HepG2 (cell line): ENCODE measurements at regions not wholly inside any gene's neighbourhood (a gene's known extent, or its start where the extent isn't known, plus 50 kb on each side); places are given as distances from the start of the nearest gene placed in this dataset.

Source experiments
- ATAC-seq: fragments of 200-7000 bp; cut with Tn5 transposase; 3 replicates; pipeline ENCODE4 v1.9.1; 2020; ENCODE audit warnings: mild to moderate bottlenecking, moderate library complexity
- BruUV-seq: library from RNA; stranded (reverse); fragments of 400-500 nt; replicated peaks from 2 replicates; lab custom pipeline; 2021; lab: Mats Ljungman, UMichigan
- CTCF ChIA-PET: fragments of 300-600 bp; formaldehyde crosslinking; extraction: SDS; loops from one replicate; lab custom pipeline; 2021; ENCODE audit warnings: low total read pairs, inconsistent platforms, low intra/inter-chr PET ratio; lab: Yijun Ruan, JAX
- POLR2A ChIA-PET: fragments of 350-600 bp; sonication (Branson Sonifier 250); formaldehyde crosslinking; loops from one replicate; lab custom pipeline; 2020; ENCODE audit warnings: antibody characterized with exemption, inconsistent platforms; lab: Yijun Ruan, JAX
- DNase-seq: peaks from one replicate; pipeline ENCODE4 v3.0.0-alpha.2; 2015; ENCODE audit warnings: low spot score
- FAIRE-seq: peaks from 3 replicates; lab custom pipeline; 2011; peaks lifted over from hg19 to GRCh38; lab: Jason Lieb, UNC
- H2AFZ ChIP-seq: one replicate; pipeline ENCODE4 v1.6.1; 2011; ENCODE audit warnings: low read length, inconsistent platforms
- H3K27ac ChIP-seq: fragments of 300-600 bp; 3 replicates; pipeline ENCODE4 v1.8.0; 2011; ENCODE audit warnings: mixed run types, mild to moderate bottlenecking, mixed read lengths, low read length, inconsistent platforms; ENCODE audit not compliant: insufficient read depth; ENCODE audit errors: extremely low read length
- H3K27me3 ChIP-seq, 2 experiments: fragments of 200-600 bp in 1 of 2; 2 replicates in 1 of 2; 3 replicates in 1 of 2; pipeline versions ENCODE4 v1.6.0 to v1.8.0; 2011; ENCODE audit warnings: low read length in 2 of 2, mild to moderate bottlenecking in 2 of 2, moderate library complexity in 2 of 2, inconsistent platforms in 1 of 2; ENCODE audit not compliant: insufficient read depth in 2 of 2, control insufficient read depth in 1 of 2
- H3K36me3 ChIP-seq, 2 experiments: fragments of 200-600 bp in 1 of 2; replicated peaks in 1 of 2; 2 replicates in 1 of 2; 3 replicates in 1 of 2; pipeline versions ENCODE4 v1.5.1 to v1.8.0; 2011; ENCODE audit warnings: low read length in 2 of 2, inconsistent platforms in 1 of 2; ENCODE audit not compliant: insufficient read depth in 2 of 2, control insufficient read depth in 1 of 2
- H3K4me1 ChIP-seq: 2 replicates; pipeline ENCODE4 v1.5.1; 2012; ENCODE audit warnings: low read length, inconsistent platforms; ENCODE audit not compliant: insufficient read depth
- H3K4me2 ChIP-seq: 2 replicates; pipeline ENCODE4 v1.6.0; 2011; ENCODE audit warnings: low read depth, low read length, inconsistent platforms
- H3K4me3 ChIP-seq, 3 experiments: fragments of 200-600 bp in 1 of 3; sonication (generic), shearing (Covaris generic) in 1 of 3; replicated peaks in 1 of 3; 2 replicates each; pipeline ENCODE4 v1.5.1; 2011 to 2016; ENCODE audit warnings: low read length in 3 of 3, inconsistent platforms in 2 of 3, low read depth in 2 of 3, mild to moderate bottlenecking in 2 of 3, control low read depth in 1 of 3, mixed read lengths in 1 of 3; ENCODE audit not compliant: insufficient read depth in 1 of 3
- H3K79me2 ChIP-seq: one replicate; pipeline ENCODE4 v1.6.1; 2011; ENCODE audit warnings: low read length, inconsistent platforms; ENCODE audit not compliant: insufficient read depth
- H3K9ac ChIP-seq: 2 replicates; pipeline ENCODE4 v1.6.0; 2011; ENCODE audit warnings: mild to moderate bottlenecking, low read depth, low read length, inconsistent platforms; ENCODE audit not compliant: insufficient read depth
- H3K9me3 ChIP-seq: 2 replicates; pipeline ENCODE4 v1.5.1; 2012; ENCODE audit warnings: mild to moderate bottlenecking, low read length
- H4K20me1 ChIP-seq: 2 replicates; pipeline ENCODE4 v1.6.0; 2011; ENCODE audit warnings: inconsistent platforms, mild to moderate bottlenecking, low read length, moderate library complexity; ENCODE audit not compliant: insufficient read depth
- HNRNPLL ChIP-seq: fragments of 200-400 bp; formaldehyde crosslinking; IDR thresholded peaks from 2 replicates; pipeline ENCODE4 v1.6.1; 2017; ENCODE audit warnings: mild to moderate bottlenecking, low read depth, low read length; ENCODE audit not compliant: poor library complexity, severe bottlenecking
- MATR3 ChIP-seq: sonication (generic); formaldehyde crosslinking; IDR thresholded peaks from 2 replicates; pipeline ENCODE4 v1.4.0; 2020; ENCODE audit warnings: missing genetic modification reagents
- TOE1 ChIP-seq: sonication (generic); formaldehyde crosslinking; IDR thresholded peaks from 2 replicates; pipeline ENCODE4 v1.4.0; 2020; ENCODE audit warnings: mild to moderate bottlenecking, missing genetic modification reagents
- ZNF34 ChIP-seq: sonication (generic); formaldehyde crosslinking; IDR thresholded peaks from 2 replicates; pipeline ENCODE4 v1.4.0; 2020; ENCODE audit warnings: mild to moderate bottlenecking, missing genetic modification reagents, borderline replicate concordance
- ZNF672 ChIP-seq: sonication (generic); formaldehyde crosslinking; IDR thresholded peaks from 2 replicates; pipeline ENCODE4 v1.8.1; 2022; ENCODE audit warnings: missing genetic modification reagents
- ZNF691 ChIP-seq: sonication (generic); formaldehyde crosslinking; IDR thresholded peaks from 2 replicates; pipeline ENCODE4 v1.4.0; 2020; ENCODE audit warnings: missing genetic modification reagents, low read depth, mild to moderate bottlenecking, borderline replicate concordance
- ZSCAN31 ChIP-seq: sonication (generic); formaldehyde crosslinking; IDR thresholded peaks from 2 replicates; pipeline ENCODE4 v1.5.0; 2020; ENCODE audit warnings: low read depth, mild to moderate bottlenecking, missing genetic modification reagents
- WGBS: methylation state at CpG from one replicate; pipeline ENCODE4 v1.1.6; 2017; ENCODE audit warnings: low lambda C conversion rate; 5-methylcytosine and 5-hydroxymethylcytosine counted together
- in situ Hi-C: cut with HindIII; loops from 2 replicates; pipeline ENCODE4 v1.10.0; 2017; ENCODE audit warnings: low pct_unique_long_range_greater_than_20kb; ENCODE audit not compliant: extremely low pct_ligation_motif_present
- intact Hi-C: fragments of 100-400 bp; cut with micrococcal nuclease; formaldehyde crosslinking; loops from one replicate; pipeline ENCODE4 v1.10.0; 2022; ENCODE audit not compliant: unreplicated experiment
- TF ChIP-seq, protein P1 (sequence below): sonication (generic); formaldehyde crosslinking; IDR thresholded peaks from 2 replicates; pipeline ENCODE4 v1.4.0; 2020; ENCODE audit warnings: mild to moderate bottlenecking, missing genetic modification reagents

DNA sequence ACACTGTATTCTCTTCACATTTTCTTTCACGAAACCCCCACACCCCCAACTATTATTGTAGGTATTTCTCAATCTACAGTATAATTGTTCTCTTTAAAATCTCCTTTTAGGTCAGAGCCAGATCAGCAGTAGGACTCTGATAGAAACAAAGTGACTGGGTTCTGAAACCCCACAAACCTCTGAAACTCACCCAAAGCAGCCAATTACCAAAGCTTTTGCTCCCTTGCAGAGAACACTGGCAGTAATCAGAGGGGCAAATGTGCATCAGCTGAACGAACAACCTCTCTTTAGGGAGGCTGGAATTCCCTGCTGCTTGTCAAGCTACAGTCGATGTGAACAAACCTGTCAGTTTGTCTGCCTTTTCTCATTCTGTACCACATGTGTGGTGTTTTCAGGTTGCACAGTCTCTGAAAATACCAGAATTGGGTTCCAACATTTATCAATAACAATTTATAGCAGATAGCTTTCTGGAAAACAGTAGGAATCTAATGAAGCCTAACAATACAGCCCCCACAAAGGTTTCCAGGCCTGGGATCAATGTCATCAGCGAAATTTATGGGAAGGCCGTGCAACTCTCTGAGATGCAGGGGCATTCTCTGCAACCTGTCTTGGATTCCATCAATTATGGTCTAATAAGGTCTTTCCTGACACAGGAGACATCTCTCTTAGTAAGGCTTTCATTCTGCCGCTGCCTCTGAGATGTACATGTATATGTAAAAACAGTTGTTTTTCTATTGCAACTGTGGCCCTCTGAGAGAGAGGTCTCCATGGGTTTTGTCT lies 395.9 kb downstream of the GPAT3 start:
- no peaks in the 10 kb centered on the region for H3K4me1 ChIP-seq
- FAIRE-seq, result no peak
- DNase-seq, result no peak
- H4K20me1 ChIP-seq, result no peaks in the 10 kb centered on the region
- CTCF ChIA-PET, result no interaction called here
- in situ Hi-C loops (no loop called here), intact Hi-C loops (no loop called here)
- H3K9ac ChIP-seq, result no peak overlapping the region
- no peak overlapping the region for H2AFZ ChIP-seq
- H3K4me2 ChIP-seq, result no peak overlapping the region
- ATAC-seq, result no peak
- no peaks in the 10 kb centered on the region for H3K79me2 ChIP-seq
- 6% methylated on average over 5 of the region's 6 CpGs for WGBS
- H3K4me3 ChIP-seq, result no peak overlapping the region
- POLR2A ChIA-PET, result no interaction called here
- H3K36me3 ChIP-seq, result no peaks in the 10 kb centered on the region
- no peaks in the 10 kb centered on the region for H3K9me3 ChIP-seq
- no peak for TF ChIP-seq MATR3 (CRISPR knock-in tag)
- TF ChIP-seq, protein P1, sequence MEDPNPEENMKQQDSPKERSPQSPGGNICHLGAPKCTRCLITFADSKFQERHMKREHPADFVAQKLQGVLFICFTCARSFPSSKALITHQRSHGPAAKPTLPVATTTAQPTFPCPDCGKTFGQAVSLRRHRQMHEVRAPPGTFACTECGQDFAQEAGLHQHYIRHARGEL (CRISPR knock-in tag), result no peak
- no peak for TF ChIP-seq HNRNPLL
- no peak for TF ChIP-seq ZNF34 (CRISPR knock-in tag)
- no peak for TF ChIP-seq ZNF672
- no peak for TF ChIP-seq ZSCAN31
- no peak for TF ChIP-seq TOE1 (CRISPR knock-in tag)
- no peak for TF ChIP-seq ZNF691 (CRISPR knock-in tag)
- TF ChIP-seq, all 625 proteins: peak for 0
- H3K27me3 ChIP-seq, result no peaks in the 10 kb centered on the region; a peak in 1 of 5 replicates
- no TSS peak for BruUV-seq
- H3K27ac ChIP-seq, result no peak overlapping the region
